SK-N-SH (cell line): ENCODE measurements at regions not wholly inside any gene's neighbourhood (a gene's known extent, or its start where the extent isn't known, plus 50 kb on each side); places are given as distances from the start of the nearest gene placed in this dataset.

Experiments
- CTCF ChIA-PET: fragments of 300-600, 350-600 bp; formaldehyde crosslinking; extraction: SDS; loops from one replicate; lab custom pipeline; 2021; lab: Yijun Ruan, JAX
- POLR2A ChIA-PET: fragments of 350-600 bp; sonication (Branson Sonifier 250); formaldehyde crosslinking; extraction: SDS; loops from one replicate; lab custom pipeline; 2020; ENCODE audit warnings: antibody characterized with exemption, inconsistent platforms; lab: Yijun Ruan, JAX
- DNase-seq: peaks from one replicate; pipeline ENCODE4 v3.0.0; 2012
- H2AFZ ChIP-seq: fragments of 200-600 bp; sonication (generic); 2 replicates; pipeline ENCODE4 v1.8.1; 2016; ENCODE audit warnings: antibody characterized with exemption, mild to moderate bottlenecking, low read depth
- H3F3A ChIP-seq: fragments of 200-600 bp; sonication (generic); replicated peaks from 2 replicates; pipeline ENCODE3; 2016; ENCODE audit warnings: antibody characterized with exemption, mild to moderate bottlenecking; ENCODE audit not compliant: insufficient read depth
- H3K27ac ChIP-seq, 2 experiments: fragments of 200-500 bp in 1 of 2; fragments of 200-600 bp in 1 of 2; sonication (Bioruptor generic) in 1 of 2; sonication (generic), shearing (Covaris generic) in 1 of 2; 2 replicates each; pipeline versions ENCODE4 v1.5.1 to v1.6.1; 2014 to 2016; ENCODE audit warnings: low read depth in 2 of 2, inconsistent platforms in 1 of 2, low read length in 1 of 2, mild to moderate bottlenecking in 1 of 2, mixed read lengths in 1 of 2
- H3K27me3 ChIP-seq: fragments of 200-600 bp; sonication (generic), shearing (Covaris generic); 2 replicates; pipeline ENCODE4 v1.6.1; 2016; ENCODE audit warnings: mixed run types; ENCODE audit not compliant: insufficient read depth
- H3K36me3 ChIP-seq, 2 experiments: fragments of 200-500 bp in 1 of 2; fragments of 200-600 bp in 1 of 2; sonication (Bioruptor generic) in 1 of 2; sonication (generic) in 1 of 2; replicated peaks in 1 of 2; 2 replicates each; pipeline versions ENCODE3 to v1.5.1; 2014 to 2016; ENCODE audit warnings: low read length in 1 of 2, mild to moderate bottlenecking in 1 of 2; ENCODE audit not compliant: insufficient read depth in 2 of 2, control insufficient read depth in 1 of 2
- H3K4me1 ChIP-seq, 2 experiments: fragments of 200-500 bp in 1 of 2; fragments of 200-600 bp in 1 of 2; sonication (Bioruptor generic) in 1 of 2; sonication (generic), shearing (Covaris generic) in 1 of 2; 2 replicates each; pipeline versions ENCODE4 v1.5.1 to v1.6.1; 2014 to 2016; ENCODE audit warnings: low read depth in 1 of 2, low read length in 1 of 2, mixed run types in 1 of 2; ENCODE audit not compliant: insufficient read depth in 2 of 2, control insufficient read depth in 1 of 2
- H3K4me2 ChIP-seq: fragments of 200-600 bp; sonication (generic), shearing (Covaris generic); 2 replicates; pipeline ENCODE4 v1.6.1; 2017; ENCODE audit warnings: mixed run types
- H3K4me3 ChIP-seq, 2 experiments: fragments of 200-500 bp in 1 of 2; fragments of 200-600 bp in 1 of 2; sonication (Bioruptor generic) in 1 of 2; sonication (generic), shearing (Covaris generic) in 1 of 2; 2 replicates each; pipeline versions ENCODE4 v1.5.1 to v1.8.1; 2014 to 2016; ENCODE audit warnings: low read depth in 2 of 2, inconsistent platforms in 1 of 2, low read length in 1 of 2, mild to moderate bottlenecking in 1 of 2, mixed read lengths in 1 of 2, moderate library complexity in 1 of 2
- H3K79me2 ChIP-seq: fragments of 200-600 bp; sonication (generic); 2 replicates; pipeline ENCODE4 v1.8.1; 2017; ENCODE audit warnings: mild to moderate bottlenecking; ENCODE audit not compliant: insufficient read depth
- H3K9ac ChIP-seq: fragments of 200-600 bp; sonication (generic); 2 replicates; pipeline ENCODE4 v1.6.1; 2017; ENCODE audit warnings: mixed run types
- H3K9me2 ChIP-seq: fragments of 200-600 bp; sonication (generic); 2 replicates; pipeline ENCODE4 v1.6.1; 2017; ENCODE audit warnings: mixed run types
- H3K9me3 ChIP-seq: fragments of 200-600 bp; sonication (generic); 2 replicates; pipeline ENCODE4 v1.6.1; 2017; ENCODE audit warnings: mixed run types, mild to moderate bottlenecking, moderate library complexity
- H4K20me1 ChIP-seq: fragments of 200-600 bp; sonication (generic); 2 replicates; pipeline ENCODE4 v1.6.1; 2017; ENCODE audit warnings: mild to moderate bottlenecking, mixed run types; ENCODE audit not compliant: insufficient read depth
- ELF1 ChIP-seq: IDR thresholded peaks from 2 replicates; pipeline ENCODE4 v1.4.0; 2012
- FOSL2 ChIP-seq: IDR thresholded peaks from 2 replicates; pipeline ENCODE4 v1.4.0; 2012; ENCODE audit warnings: low read depth, mild to moderate bottlenecking, moderate library complexity, borderline replicate concordance
- FOXM1 ChIP-seq: IDR thresholded peaks from 2 replicates; pipeline ENCODE4 v1.4.0; 2012; ENCODE audit warnings: low read depth, mild to moderate bottlenecking
- NRF1 ChIP-seq: IDR thresholded peaks from 2 replicates; pipeline ENCODE4 v1.6.1; 2012; ENCODE audit warnings: low read depth, mild to moderate bottlenecking, low read length
- RAD21 ChIP-seq: IDR thresholded peaks from 2 replicates; pipeline ENCODE4 v1.6.1; 2012; ENCODE audit warnings: mild to moderate bottlenecking, low read length
- RCOR1 ChIP-seq: fragments of 150-350 bp; IDR thresholded peaks from 2 replicates; pipeline ENCODE4 v1.6.1; 2017; ENCODE audit warnings: antibody characterized with exemption, low read length
- RFX5 ChIP-seq: IDR thresholded peaks from 2 replicates; pipeline ENCODE4 v1.6.1; 2012; ENCODE audit warnings: mild to moderate bottlenecking, improper control_type of control experiment, low read length
- SIN3A ChIP-seq: IDR thresholded peaks from 2 replicates; pipeline ENCODE4 v1.6.1; 2012; ENCODE audit warnings: low read depth, mild to moderate bottlenecking, low read length, moderate library complexity, borderline replicate concordance
- TCF12 ChIP-seq: IDR thresholded peaks from 2 replicates; pipeline ENCODE4 v1.4.0; 2012
- TEAD4 ChIP-seq: IDR thresholded peaks from 2 replicates; pipeline ENCODE4 v1.4.0; 2012; ENCODE audit warnings: mild to moderate bottlenecking, borderline replicate concordance; ENCODE audit not compliant: insufficient read depth
- WGBS: methylation state at CpG from one replicate; pipeline ENCODE4 v1.1.6; 2017; ENCODE audit warnings: low lambda C conversion rate; 5-methylcytosine and 5-hydroxymethylcytosine counted together
- TF ChIP-seq, protein P1 (sequence below): fragments of 150-350 bp; IDR thresholded peaks from 2 replicates; pipeline ENCODE4 v1.6.1; 2017; ENCODE audit warnings: antibody characterized with exemption, low read length, low read depth, borderline replicate concordance
- TF ChIP-seq, protein P2 (sequence below): IDR thresholded peaks from 2 replicates; pipeline ENCODE4; 2012
- TF ChIP-seq, protein P3 (sequence below): IDR thresholded peaks from 2 replicates; pipeline ENCODE4 v1.4.0; 2012; ENCODE audit warnings: low read depth, borderline replicate concordance
- TF ChIP-seq, protein P4 (sequence below): fragments of 150-350 bp; IDR thresholded peaks from 2 replicates; pipeline ENCODE4 v1.6.1; 2016; ENCODE audit warnings: mild to moderate bottlenecking, low read depth, low read length

- Histone ChIP-seq H3K9ac (no peak overlapping the region), H3K36me3 (no peaks in the 10 kb centered on the region), H3K4me3 (no peak overlapping the region), H2AFZ (no peak overlapping the region), H3K9me2 (no peaks in the 10 kb centered on the region), H3F3A (no peaks in the 10 kb centered on the region), H3K27ac (no peak overlapping the region), H3K4me2 (no peak overlapping the region), H3K4me1 (no peaks in the 10 kb centered on the region), H3K79me2 (no peaks in the 10 kb centered on the region), H4K20me1 (no peaks in the 10 kb centered on the region), H3K27me3 (no peaks in the 10 kb centered on the region), H3K9me3 (no peaks in the 10 kb centered on the region)
- no peak for DNase-seq
- WGBS, result 7% methylated on average over 3 of the region's 3 CpGs
- TF ChIP-seq, protein P1, sequence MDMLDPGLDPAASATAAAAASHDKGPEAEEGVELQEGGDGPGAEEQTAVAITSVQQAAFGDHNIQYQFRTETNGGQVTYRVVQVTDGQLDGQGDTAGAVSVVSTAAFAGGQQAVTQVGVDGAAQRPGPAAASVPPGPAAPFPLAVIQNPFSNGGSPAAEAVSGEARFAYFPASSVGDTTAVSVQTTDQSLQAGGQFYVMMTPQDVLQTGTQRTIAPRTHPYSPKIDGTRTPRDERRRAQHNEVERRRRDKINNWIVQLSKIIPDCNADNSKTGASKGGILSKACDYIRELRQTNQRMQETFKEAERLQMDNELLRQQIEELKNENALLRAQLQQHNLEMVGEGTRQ, result no peak
- no peak for TF ChIP-seq SIN3A
- TF ChIP-seq RFX5, result no peak
- TF ChIP-seq FOSL2, result no peak
- TF ChIP-seq, protein P2, sequence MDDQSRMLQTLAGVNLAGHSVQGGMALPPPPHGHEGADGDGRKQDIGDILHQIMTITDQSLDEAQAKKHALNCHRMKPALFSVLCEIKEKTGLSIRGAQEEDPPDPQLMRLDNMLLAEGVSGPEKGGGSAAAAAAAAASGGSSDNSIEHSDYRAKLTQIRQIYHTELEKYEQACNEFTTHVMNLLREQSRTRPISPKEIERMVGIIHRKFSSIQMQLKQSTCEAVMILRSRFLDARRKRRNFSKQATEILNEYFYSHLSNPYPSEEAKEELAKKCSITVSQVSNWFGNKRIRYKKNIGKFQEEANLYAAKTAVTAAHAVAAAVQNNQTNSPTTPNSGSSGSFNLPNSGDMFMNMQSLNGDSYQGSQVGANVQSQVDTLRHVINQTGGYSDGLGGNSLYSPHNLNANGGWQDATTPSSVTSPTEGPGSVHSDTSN, result no peak
- TF ChIP-seq RCOR1, result no peak
- no peak for TF ChIP-seq FOXM1
- TF ChIP-seq TCF12, result no peak
- TF ChIP-seq, protein P3, sequence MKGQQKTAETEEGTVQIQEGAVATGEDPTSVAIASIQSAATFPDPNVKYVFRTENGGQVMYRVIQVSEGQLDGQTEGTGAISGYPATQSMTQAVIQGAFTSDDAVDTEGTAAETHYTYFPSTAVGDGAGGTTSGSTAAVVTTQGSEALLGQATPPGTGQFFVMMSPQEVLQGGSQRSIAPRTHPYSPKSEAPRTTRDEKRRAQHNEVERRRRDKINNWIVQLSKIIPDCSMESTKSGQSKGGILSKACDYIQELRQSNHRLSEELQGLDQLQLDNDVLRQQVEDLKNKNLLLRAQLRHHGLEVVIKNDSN, result no peak
- TF ChIP-seq RAD21, result no peak
- no peak for TF ChIP-seq TEAD4
- TF ChIP-seq, protein P4, sequence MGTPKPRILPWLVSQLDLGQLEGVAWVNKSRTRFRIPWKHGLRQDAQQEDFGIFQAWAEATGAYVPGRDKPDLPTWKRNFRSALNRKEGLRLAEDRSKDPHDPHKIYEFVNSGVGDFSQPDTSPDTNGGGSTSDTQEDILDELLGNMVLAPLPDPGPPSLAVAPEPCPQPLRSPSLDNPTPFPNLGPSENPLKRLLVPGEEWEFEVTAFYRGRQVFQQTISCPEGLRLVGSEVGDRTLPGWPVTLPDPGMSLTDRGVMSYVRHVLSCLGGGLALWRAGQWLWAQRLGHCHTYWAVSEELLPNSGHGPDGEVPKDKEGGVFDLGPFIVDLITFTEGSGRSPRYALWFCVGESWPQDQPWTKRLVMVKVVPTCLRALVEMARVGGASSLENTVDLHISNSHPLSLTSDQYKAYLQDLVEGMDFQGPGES, result no peak
- ChIA-PET POLR2A (no interaction called here), CTCF (no interaction called here)
Observed at GRCh38 chr4:59920416-59920815, 1279.7 kb upstream of the ADGRL3 start.

DNA sequence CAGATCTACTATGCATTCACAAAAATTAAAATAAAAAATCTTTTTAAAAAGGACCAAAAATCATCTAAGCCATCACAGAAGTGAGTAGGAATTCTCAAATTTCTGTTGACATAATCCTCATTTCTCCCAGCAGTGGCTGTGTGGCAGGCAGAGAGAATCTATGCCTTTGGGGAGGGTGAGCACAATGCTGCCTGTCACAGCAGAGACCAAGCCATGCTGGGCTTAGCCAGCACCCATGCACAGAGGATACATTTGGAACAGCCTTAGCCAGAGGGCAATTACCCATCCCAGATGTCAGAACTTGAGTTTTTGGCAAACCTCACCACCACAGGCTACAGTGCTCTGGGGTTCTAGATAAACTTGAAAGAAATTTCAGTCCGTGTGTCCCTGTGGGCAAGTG, 1274.8 kb upstream of the ADGRL3 start:
- Histone ChIP-seq H3K27me3 (no peaks in the 10 kb centered on the region), H3K27ac (no peak overlapping the region)
- TF ChIP-seq NRF1 (no peak), ELF1 (no peak)
- TF ChIP-seq, all 33 proteins: peak for 0
- Histone ChIP-seq H3K4me2 (no peak overlapping the region), H3K4me1 (no peaks in the 10 kb centered on the region), H3K79me2 (no peaks in the 10 kb centered on the region), H2AFZ (no peak overlapping the region), H4K20me1 (no peaks in the 10 kb centered on the region), H3F3A (no peaks in the 10 kb centered on the region), H3K9me2 (no peaks in the 10 kb centered on the region), H3K4me3 (no peak overlapping the region), H3K9me3 (no peaks in the 10 kb centered on the region), H3K9ac (no peak overlapping the region), H3K36me3 (no peaks in the 10 kb centered on the region)
- DNase-seq, result no peak
- ChIA-PET CTCF (no interaction called here), POLR2A (no interaction called here)
- WGBS, result 9% methylated on average over 1 of the region's 1 CpG
